HCT116 (cell line): ENCODE measurements at regions not wholly inside any gene's neighbourhood (a gene's known extent, or its start where the extent isn't known, plus 50 kb on each side); places are given as distances from the start of the nearest gene placed in this dataset.

Source experiments
- ATAC-seq: fragments of 200-7000 bp; cut with Tn5 transposase; 2 replicates; pipeline ENCODE4 v1.9.1; 2020; ENCODE audit warnings: mild to moderate bottlenecking, moderate library complexity
- BruUV-seq: library from RNA; stranded (reverse); fragments of 400-500 nt; replicated peaks from 2 replicates; lab custom pipeline; 2021; lab: Mats Ljungman, UMichigan
- CTCF ChIA-PET: fragments of 300-600 bp; sonication (Branson Sonifier 250); formaldehyde crosslinking; loops from one replicate; lab custom pipeline; 2021; ENCODE audit warnings: antibody characterized with exemption; lab: Charles Lee
- POLR2A ChIA-PET: fragments of 300-600, 350-600 bp; sonication (Branson Sonifier 250); formaldehyde crosslinking; loops from one replicate; lab custom pipeline; 2021; ENCODE audit warnings: antibody characterized with exemption; lab: Charles Lee
- RAD21 ChIA-PET, 2 experiments: fragments of 300-600 bp; sonication (Branson Sonifier 250); formaldehyde crosslinking; loops; one replicate each; lab custom pipeline; 2023; ENCODE audit warnings: low total read pairs in 2 of 2; ENCODE audit not compliant: uncharacterized antibody in 2 of 2, unreplicated experiment in 2 of 2, low non-redundant PET in 1 of 2; lab: Charles Lee
- DNase-seq: peaks from one replicate; pipeline ENCODE4 v3.0.0-alpha.2; 2010; ENCODE audit warnings: low read depth, low spot score
- H2AFZ ChIP-seq: fragments of 200-600 bp; shearing (Covaris generic), sonication (generic); 2 replicates; pipeline ENCODE4 v1.6.1; 2017; ENCODE audit warnings: low read depth, mixed run types, mixed read lengths, antibody characterized with exemption, low read length; ENCODE audit not compliant: poor library complexity, severe bottlenecking
- H3K27ac ChIP-seq: 2 replicates; pipeline ENCODE4 v1.5.1; 2012; ENCODE audit warnings: low read depth, low read length
- H3K27me3 ChIP-seq: fragments of 200-600 bp; sonication (generic); 2 replicates; pipeline ENCODE4 v1.6.1; 2016; ENCODE audit warnings: mixed run types, low read length, mixed read lengths; ENCODE audit not compliant: insufficient read depth
- H3K36me3 ChIP-seq, 2 experiments: fragments of 200-500 bp in 1 of 2; fragments of 200-600 bp in 1 of 2; sonication (Bioruptor generic) in 1 of 2; sonication (generic) in 1 of 2; 2 replicates each; pipeline versions ENCODE4 v1.5.1 to v1.6.1; 2014 to 2016; ENCODE audit warnings: low read length in 2 of 2, inconsistent platforms in 1 of 2, mixed read lengths in 1 of 2, mixed run types in 1 of 2; ENCODE audit not compliant: insufficient read depth in 2 of 2, control insufficient read depth in 1 of 2
- H3K4me1 ChIP-seq, 2 experiments: fragments of 200-600 bp in 1 of 2; sonication (generic) in 1 of 2; 2 replicates each; pipeline versions ENCODE4 v1.5.1 to v1.6.1; 2012 to 2017; ENCODE audit warnings: low read length in 2 of 2, inconsistent platforms in 1 of 2, mild to moderate bottlenecking in 1 of 2, mixed read lengths in 1 of 2, mixed run types in 1 of 2, moderate library complexity in 1 of 2; ENCODE audit not compliant: insufficient read depth in 2 of 2, control insufficient read depth in 1 of 2
- H3K4me2 ChIP-seq: fragments of 200-600 bp; sonication (generic); 2 replicates; pipeline ENCODE4 v1.6.1; 2017; ENCODE audit warnings: mixed run types, low read length, mixed read lengths
- H3K4me3 ChIP-seq, 2 experiments: fragments of 200-600 bp in 1 of 2; sonication (generic) in 1 of 2; replicated peaks in 1 of 2; 2 replicates each; pipeline ENCODE4 v1.5.1; 2011 to 2016; ENCODE audit warnings: low read length in 2 of 2, control low read depth in 1 of 2, low read depth in 1 of 2, mild to moderate bottlenecking in 1 of 2, mixed read lengths in 1 of 2, mixed run types in 1 of 2
- H3K79me2 ChIP-seq: fragments of 200-600 bp; sonication (generic); 2 replicates; pipeline ENCODE4 v1.6.1; 2017; ENCODE audit warnings: mild to moderate bottlenecking, mixed run types, low read length, moderate library complexity, mixed read lengths; ENCODE audit not compliant: insufficient read depth
- H3K9ac ChIP-seq: fragments of 200-600 bp; sonication (generic); 2 replicates; pipeline ENCODE4 v1.6.1; 2016; ENCODE audit warnings: low read length, mixed read lengths
- H3K9me2 ChIP-seq: fragments of 200-600 bp; sonication (generic), shearing (Covaris generic); 2 replicates; pipeline ENCODE4 v1.6.1; 2017; ENCODE audit warnings: mixed run types, mild to moderate bottlenecking, moderate library complexity; ENCODE audit not compliant: insufficient read depth
- H3K9me3 ChIP-seq, 2 experiments: fragments of 200-500 bp in 1 of 2; fragments of 200-600 bp in 1 of 2; sonication (Bioruptor generic) in 1 of 2; sonication (generic) in 1 of 2; 2 replicates each; pipeline ENCODE4 v1.6.1; 2014 to 2017; ENCODE audit warnings: low read length in 2 of 2, mixed read lengths in 2 of 2, inconsistent platforms in 1 of 2, low read depth in 1 of 2, mild to moderate bottlenecking in 1 of 2, mixed run types in 1 of 2, moderate library complexity in 1 of 2; ENCODE audit not compliant: control insufficient read depth in 1 of 2, insufficient read depth in 1 of 2
- H4K20me1 ChIP-seq: fragments of 200-600 bp; sonication (generic), shearing (Covaris generic); 2 replicates; pipeline ENCODE4 v1.6.1; 2017; ENCODE audit warnings: mixed run types, mild to moderate bottlenecking, moderate library complexity; ENCODE audit not compliant: insufficient read depth
- CBX3 ChIP-seq: IDR thresholded peaks from 2 replicates; pipeline ENCODE4 v1.6.1; 2012; ENCODE audit warnings: low read depth
- ELF1 ChIP-seq: IDR thresholded peaks from 2 replicates; pipeline ENCODE4 v1.6.1; 2012; ENCODE audit warnings: low read depth, borderline replicate concordance
- JUND ChIP-seq: IDR thresholded peaks from 2 replicates; pipeline ENCODE4 v1.6.1; 2012
- POLR2A ChIP-seq: IDR thresholded peaks from 2 replicates; pipeline ENCODE4 v1.7.0; 2011; ENCODE audit warnings: borderline replicate concordance; ENCODE audit not compliant: insufficient read depth, insufficient read length; ENCODE audit errors: extremely low read depth
- POLR2AphosphoS5 ChIP-seq: IDR thresholded peaks from 2 replicates; pipeline ENCODE4 v1.6.1; 2011; ENCODE audit warnings: mild to moderate bottlenecking, low read depth, low read length, moderate library complexity
- RAD21 ChIP-seq: IDR thresholded peaks from 2 replicates; pipeline ENCODE4 v1.6.1; 2012; ENCODE audit warnings: low read depth, mild to moderate bottlenecking
- TCF7L2 ChIP-seq: IDR thresholded peaks from 2 replicates; pipeline ENCODE4 v1.7.0; 2011; ENCODE audit warnings: borderline replicate concordance, inconsistent platforms; ENCODE audit not compliant: insufficient read depth, insufficient read length; ENCODE audit errors: extremely low read depth
- ZFX ChIP-seq: fragments of 450-650 bp; IDR thresholded peaks from 2 replicates; pipeline ENCODE4 v1.6.1; 2017
- ZNF274 ChIP-seq: fragments of 200-500 bp; sonication (Bioruptor generic); IDR thresholded peaks from 2 replicates; pipeline ENCODE4 v1.6.1; 2014; ENCODE audit warnings: mild to moderate bottlenecking, low read depth, low read length, inconsistent platforms
- intact Hi-C: fragments of 100-400 bp; cut with micrococcal nuclease; formaldehyde crosslinking; loops from 2 replicates; pipeline ENCODE4 v1.10.0; 2022
- TF ChIP-seq, protein P1 (sequence below): IDR thresholded peaks from 2 replicates; pipeline ENCODE4 v1.6.1; 2012
- TF ChIP-seq, protein P2 (sequence below): IDR thresholded peaks from 2 replicates; pipeline ENCODE4 v1.6.1; 2012; ENCODE audit warnings: low read depth
- TF ChIP-seq, protein P3 (sequence below), 3 experiments: fragments of 200-600 bp in 1 of 3; sonication (generic) in 1 of 3; IDR thresholded peaks in 2 of 3; conservative IDR thresholded peaks in 1 of 3; 2 replicates each; pipeline ENCODE4 v1.5.1; 2012 to 2017; ENCODE audit warnings: low read depth in 2 of 3, low read length in 2 of 3, antibody characterized with exemption in 1 of 3, borderline replicate concordance in 1 of 3, control low read depth in 1 of 3, mild to moderate bottlenecking in 1 of 3, mixed read lengths in 1 of 3, mixed run types in 1 of 3, moderate library complexity in 1 of 3; ENCODE audit not compliant: insufficient read depth in 1 of 3

DNA sequence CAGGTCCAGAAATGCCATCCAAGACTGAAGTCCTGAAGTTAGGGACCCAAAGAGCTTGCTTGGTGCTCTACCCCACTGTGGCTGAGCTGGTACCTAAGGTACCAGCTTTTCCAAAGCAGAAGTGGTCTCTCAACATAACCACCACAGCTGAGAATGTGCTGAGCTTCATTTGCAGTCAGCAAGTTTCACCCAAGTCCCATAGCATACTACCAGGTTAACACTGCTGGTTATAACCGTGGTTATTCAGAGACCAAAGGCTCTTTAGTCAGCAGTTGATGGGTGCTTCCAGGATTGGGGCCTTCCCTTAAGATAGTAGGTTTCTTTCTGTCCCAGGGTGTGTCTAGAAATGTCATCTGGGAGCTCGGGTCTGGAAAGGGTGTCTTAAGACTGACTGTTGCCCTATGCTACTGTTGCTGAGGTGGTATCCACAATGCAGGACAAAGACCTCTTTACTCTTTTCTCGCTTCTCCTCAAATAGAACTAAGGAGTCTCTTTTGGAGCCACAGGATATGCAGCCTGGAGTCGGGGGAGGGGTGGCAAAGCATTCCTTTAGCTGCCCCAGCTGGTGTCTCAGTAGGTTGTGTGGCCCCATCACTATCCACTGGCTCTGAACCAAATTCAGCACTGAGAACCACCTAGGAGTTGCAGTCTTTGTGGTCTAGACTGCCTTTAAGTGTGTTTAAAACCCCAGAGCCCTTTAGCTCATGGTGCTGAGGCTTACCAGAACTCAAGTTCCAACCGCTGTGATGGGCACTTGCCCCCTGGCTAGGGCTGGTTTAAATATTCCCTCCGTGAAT lies 354.9 kb upstream of the SEMA3C start:
- Histone ChIP-seq H3K36me3 (no peaks in the 10 kb centered on the region), H3K27ac (no peak overlapping the region), H3K27me3 (no peaks in the 10 kb centered on the region), H2AFZ (no peak overlapping the region), H3K9me3 (no peaks in the 10 kb centered on the region), H4K20me1 (no peaks in the 10 kb centered on the region), H3K4me1 (no peaks in the 10 kb centered on the region), H3K79me2 (no peaks in the 10 kb centered on the region), H3K9me2 (no peaks in the 10 kb centered on the region), H3K9ac (no peak overlapping the region), H3K4me3 (no peak overlapping the region), H3K4me2 (no peak overlapping the region)
- ChIA-PET CTCF (no interaction called here), RAD21 (no interaction called here), POLR2A (no interaction called here)
- TF ChIP-seq ELF1, result no peak
- no peak for TF ChIP-seq ZFX
- no peak for TF ChIP-seq POLR2A
- no peak for TF ChIP-seq CBX3
- no peak for TF ChIP-seq ZNF274
- no peak for TF ChIP-seq POLR2AphosphoS5
- no peak for TF ChIP-seq RAD21
- TF ChIP-seq, protein P1, sequence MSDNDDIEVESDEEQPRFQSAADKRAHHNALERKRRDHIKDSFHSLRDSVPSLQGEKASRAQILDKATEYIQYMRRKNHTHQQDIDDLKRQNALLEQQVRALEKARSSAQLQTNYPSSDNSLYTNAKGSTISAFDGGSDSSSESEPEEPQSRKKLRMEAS, result no peak
- TF ChIP-seq, protein P2, sequence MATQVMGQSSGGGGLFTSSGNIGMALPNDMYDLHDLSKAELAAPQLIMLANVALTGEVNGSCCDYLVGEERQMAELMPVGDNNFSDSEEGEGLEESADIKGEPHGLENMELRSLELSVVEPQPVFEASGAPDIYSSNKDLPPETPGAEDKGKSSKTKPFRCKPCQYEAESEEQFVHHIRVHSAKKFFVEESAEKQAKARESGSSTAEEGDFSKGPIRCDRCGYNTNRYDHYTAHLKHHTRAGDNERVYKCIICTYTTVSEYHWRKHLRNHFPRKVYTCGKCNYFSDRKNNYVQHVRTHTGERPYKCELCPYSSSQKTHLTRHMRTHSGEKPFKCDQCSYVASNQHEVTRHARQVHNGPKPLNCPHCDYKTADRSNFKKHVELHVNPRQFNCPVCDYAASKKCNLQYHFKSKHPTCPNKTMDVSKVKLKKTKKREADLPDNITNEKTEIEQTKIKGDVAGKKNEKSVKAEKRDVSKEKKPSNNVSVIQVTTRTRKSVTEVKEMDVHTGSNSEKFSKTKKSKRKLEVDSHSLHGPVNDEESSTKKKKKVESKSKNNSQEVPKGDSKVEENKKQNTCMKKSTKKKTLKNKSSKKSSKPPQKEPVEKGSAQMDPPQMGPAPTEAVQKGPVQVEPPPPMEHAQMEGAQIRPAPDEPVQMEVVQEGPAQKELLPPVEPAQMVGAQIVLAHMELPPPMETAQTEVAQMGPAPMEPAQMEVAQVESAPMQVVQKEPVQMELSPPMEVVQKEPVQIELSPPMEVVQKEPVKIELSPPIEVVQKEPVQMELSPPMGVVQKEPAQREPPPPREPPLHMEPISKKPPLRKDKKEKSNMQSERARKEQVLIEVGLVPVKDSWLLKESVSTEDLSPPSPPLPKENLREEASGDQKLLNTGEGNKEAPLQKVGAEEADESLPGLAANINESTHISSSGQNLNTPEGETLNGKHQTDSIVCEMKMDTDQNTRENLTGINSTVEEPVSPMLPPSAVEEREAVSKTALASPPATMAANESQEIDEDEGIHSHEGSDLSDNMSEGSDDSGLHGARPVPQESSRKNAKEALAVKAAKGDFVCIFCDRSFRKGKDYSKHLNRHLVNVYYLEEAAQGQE, result no peak
- no peak for TF ChIP-seq JUND
- TF ChIP-seq, protein P3, sequence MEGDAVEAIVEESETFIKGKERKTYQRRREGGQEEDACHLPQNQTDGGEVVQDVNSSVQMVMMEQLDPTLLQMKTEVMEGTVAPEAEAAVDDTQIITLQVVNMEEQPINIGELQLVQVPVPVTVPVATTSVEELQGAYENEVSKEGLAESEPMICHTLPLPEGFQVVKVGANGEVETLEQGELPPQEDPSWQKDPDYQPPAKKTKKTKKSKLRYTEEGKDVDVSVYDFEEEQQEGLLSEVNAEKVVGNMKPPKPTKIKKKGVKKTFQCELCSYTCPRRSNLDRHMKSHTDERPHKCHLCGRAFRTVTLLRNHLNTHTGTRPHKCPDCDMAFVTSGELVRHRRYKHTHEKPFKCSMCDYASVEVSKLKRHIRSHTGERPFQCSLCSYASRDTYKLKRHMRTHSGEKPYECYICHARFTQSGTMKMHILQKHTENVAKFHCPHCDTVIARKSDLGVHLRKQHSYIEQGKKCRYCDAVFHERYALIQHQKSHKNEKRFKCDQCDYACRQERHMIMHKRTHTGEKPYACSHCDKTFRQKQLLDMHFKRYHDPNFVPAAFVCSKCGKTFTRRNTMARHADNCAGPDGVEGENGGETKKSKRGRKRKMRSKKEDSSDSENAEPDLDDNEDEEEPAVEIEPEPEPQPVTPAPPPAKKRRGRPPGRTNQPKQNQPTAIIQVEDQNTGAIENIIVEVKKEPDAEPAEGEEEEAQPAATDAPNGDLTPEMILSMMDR (IDR thresholded peaks at IDR 0.05 in 2 of 3, conservative IDR thresholded peaks at IDR 0.05 in 1 of 3; ENCODE audit: borderline replicate concordance in 1 of 3, insufficient read depth in 1 of 3, low read depth in 2 of 3, low read length in 2 of 3), result no peak
- no peak for TF ChIP-seq TCF7L2
- ATAC-seq (no peak), DNase-seq (no peak)
- intact Hi-C loops, result no loop called here
- BruUV-seq, result no TSS peak
